ENCODE measurements at regions not wholly inside any gene's neighbourhood (a gene's known extent, or its start where the extent isn't known, plus 50 kb on each side); places are given as distances from the start of the nearest gene placed in this dataset.
A peak's percentile ranks its signal among the peaks of the same experiment; 100 is the strongest.
"Not testable (repeated sequence)": the region's sequence is repeated elsewhere in the genome, so short reads cannot be mapped to it uniquely, and the experiment has no call there.

DNA sequence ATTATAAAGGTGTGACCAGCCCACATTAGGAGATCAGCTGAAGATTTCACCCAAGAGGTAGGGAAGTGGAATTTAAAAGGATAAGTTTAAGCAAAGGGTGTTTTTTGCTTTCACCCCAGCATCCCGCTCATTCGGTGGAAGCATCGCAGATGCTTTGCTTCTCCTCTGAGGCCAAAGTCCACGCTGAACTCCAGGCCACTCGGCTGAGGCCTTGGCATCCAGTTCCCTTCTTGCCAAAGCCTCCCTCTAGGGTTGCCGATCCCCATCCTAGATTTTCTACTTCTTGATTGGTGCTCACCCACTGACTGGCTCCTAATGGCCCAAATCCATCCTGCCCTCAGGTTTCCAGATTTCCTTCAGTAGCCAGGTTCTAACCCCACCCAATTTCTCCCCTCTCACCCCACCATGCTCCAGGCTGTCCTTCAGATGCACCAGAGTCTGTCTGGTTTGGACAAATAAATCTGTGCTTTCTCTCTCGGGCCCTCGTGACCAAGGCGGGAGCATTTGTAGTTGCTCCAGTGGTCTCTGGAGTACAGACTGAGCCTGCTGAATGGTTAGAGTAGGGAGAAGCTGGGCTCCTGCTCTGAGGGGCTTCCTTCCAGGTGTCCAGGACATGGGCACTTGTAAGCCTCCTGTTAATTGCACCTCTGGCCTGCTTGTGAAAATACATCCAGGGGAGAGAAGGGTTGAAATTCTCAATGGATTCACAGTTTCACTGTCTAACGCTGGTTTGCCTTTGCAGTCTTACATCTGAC, 193.2 kb downstream of the C1orf94 start:
- no peak for DNase-seq (ENCODE audit: low spot score)

DNA sequence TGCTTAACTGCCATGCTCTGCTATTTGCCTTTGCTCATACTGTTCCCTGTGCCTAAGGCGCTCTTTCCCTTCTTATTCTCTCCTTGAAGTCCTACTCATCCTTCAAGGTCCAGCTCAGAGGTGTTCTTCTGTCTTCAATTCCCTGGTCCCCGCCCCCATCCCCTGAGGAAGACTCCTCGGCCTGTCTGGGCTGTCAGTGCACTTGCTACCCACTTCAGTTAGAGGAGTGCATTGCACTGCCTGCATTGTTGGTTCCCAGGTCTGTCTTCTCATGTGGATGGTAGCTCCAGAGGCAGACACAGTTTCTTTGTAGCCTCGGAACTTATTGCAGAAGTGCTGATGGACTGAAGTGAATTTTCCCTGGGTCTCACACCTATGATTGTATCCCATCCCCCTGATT, 194.0 kb downstream of the C1orf94 start:
- no peak for DNase-seq (ENCODE audit: low spot score)

DNA sequence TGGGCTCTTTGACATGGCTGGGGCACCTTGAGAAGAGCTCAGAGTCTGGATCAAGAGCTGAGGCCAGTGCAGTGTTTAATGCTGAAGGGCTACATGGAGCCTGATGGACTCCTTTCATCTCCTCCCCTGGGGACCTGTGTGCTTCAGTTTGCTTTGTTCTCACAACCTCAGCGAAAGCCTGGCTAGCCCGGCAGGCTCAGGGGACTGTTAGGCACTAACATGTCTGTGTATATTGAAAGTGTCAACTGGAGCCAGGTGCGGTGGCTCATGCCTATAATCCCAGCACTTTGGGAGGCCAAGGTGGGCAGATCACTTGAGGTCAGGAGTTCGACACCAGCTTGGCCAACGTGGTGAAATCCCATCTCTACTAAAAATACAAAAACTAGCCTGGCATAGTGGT, 194.5 kb downstream of the C1orf94 start:
- not testable (repeated sequence) for DNase-seq (ENCODE audit: low spot score)

DNA sequence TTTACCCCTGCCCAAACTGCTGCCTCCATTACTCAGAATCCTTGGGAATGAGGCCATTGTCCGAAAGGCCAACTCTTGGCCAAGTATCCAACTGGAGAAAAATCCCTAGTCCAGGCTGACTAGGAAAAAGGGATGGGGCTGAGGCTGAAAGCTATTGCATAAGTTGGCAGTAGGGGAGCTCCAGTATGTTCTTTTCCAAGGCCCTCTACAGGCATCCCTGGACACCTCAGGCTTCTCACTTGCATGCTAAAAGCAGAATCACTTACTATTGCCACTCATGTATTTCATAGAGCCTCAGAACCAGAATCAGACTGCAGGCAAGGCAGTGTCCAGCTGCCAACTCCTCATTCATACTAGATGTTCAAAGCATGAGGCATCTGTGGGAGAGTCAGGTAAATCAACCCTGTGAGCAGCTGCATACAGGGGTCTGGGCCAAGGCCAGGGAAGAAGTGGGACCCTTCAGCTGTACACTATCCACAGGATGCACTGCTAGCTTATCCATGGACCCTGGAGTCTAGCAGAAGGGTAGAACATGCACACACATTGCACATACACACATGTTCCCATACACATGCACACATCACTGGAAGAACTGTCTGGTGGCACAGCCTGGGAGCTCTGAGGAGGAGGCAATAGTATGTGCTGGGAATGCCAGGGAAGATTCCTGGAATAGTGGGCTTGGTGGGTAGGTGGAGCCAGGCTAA, 195.3 kb downstream of the C1orf94 start:
- DNase-seq (ENCODE audit: low spot score), result no peak

DNA sequence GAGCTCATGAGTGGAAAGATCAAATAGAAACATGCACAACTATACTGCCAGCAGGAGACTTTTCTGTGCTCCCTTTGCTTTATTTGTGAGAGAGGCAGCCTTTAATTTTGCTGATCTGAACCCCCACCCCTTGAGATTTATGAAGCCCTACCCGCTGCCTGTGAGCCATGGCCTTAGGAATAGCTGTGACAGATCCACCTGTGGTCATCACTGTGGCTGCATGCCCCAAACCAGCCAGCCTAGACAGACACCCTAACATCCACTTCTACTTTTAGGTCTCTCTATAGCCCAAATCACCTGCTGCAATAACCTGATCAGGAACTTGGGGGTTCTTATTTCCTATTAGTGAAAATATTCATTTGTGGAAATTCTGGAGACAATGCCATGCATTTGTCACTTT, 196.2 kb downstream of the C1orf94 start:
- DNase-seq (ENCODE audit: low spot score), result no peak

DNA sequence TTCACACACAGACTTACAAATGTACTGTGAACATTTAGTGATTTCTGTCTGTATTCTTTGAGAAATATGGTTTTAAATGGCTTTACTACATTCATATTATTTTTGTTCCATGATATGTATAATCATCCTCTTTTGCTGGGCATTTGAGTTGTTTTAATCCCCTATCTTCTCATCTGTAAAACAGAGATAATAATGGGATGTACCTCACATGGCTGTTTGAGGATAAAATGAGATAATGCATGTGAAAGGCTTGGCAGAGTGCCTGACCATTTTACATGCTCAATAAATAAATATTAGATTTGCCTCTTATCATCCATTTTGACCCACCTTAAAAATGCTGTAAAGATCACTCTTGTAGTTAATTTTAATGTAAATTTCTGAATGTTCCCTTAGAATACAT, 197.2 kb downstream of the C1orf94 start:
- no peak for DNase-seq (ENCODE audit: low spot score)

DNA sequence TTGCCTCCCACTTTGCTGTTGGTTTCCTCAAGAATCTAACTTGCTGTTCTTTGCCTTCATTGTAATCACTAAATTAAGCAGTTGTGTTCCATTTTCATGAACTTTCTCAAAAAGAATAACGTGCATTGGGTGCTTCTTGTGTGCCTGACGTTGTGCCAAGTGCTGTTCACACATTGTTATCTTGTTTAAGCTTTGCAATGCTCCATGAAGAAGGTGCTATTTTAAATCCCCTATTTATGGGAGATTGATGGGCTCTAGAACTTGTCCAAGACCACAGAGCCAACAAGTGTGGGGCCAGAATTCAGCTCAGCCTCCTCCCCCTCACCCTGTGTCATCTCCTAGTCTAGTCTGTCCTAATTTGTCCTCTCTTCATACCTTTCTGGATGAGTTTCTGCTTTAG, 199.8 kb downstream of the C1orf94 start:
- DNase-seq (ENCODE audit: low spot score), result no peak

DNA sequence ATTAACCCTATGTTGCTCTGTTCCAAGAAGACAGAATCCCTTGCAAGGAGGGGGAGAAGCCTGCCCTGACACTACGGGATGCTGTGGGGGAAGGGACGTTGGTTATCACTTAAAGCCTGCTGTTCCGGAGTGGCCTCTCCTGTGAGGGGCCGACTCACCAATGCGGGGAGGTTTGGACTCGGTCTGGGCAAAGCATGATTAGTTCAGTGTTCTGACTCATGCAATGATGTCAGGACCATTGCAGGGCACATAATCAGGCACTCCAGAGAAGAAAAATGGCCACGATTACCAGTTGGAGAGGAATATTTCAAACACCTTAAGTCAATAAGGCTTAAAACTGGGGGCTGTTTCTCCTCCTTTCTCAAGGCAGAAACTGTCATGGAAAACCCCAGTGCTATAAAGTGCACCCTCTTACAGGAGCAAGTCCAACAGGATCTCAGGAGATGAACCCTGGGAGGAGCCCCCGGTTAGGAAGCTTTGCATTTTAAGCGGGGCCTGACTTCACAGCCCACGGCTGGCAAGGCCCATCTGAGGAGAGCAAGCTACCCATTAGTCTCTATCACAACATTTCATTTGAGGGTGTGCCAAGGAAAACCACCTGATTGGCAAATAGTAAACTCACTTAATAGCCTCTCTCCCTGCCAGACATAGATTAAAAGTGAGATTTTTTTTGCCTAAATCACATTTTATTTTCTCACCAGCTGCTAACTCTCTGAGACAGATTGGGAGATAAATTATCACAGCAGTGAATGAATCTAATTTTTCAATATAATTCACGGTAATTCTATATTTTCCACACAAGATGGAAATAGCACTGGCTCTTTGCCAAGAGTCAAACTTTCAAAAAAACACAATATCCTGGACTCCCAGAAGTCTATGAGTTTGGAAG, 202.5 kb downstream of the C1orf94 start:
- DNase-seq (ENCODE audit: low spot score), result no peak

DNA sequence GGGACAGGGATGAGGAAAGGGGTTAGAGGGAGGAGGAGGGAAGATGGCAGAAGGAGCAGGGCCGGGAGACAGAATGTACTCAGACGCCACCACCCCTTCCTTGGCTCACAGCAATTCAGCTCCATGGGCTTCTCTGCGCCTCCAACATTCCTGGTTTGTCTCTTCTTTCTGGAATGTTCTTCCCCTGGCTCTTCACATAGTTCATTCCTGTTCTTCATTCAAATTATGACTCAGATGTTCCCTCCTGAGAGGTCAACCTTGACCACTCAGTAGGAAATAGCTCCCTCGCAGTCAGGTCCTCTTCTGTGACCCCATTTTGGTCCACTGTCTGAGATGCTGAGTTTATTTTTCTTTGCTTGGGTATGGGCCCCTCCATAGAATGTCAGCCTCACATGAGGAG, 203.2 kb downstream of the C1orf94 start:
- no peak for DNase-seq (ENCODE audit: low spot score)

DNA sequence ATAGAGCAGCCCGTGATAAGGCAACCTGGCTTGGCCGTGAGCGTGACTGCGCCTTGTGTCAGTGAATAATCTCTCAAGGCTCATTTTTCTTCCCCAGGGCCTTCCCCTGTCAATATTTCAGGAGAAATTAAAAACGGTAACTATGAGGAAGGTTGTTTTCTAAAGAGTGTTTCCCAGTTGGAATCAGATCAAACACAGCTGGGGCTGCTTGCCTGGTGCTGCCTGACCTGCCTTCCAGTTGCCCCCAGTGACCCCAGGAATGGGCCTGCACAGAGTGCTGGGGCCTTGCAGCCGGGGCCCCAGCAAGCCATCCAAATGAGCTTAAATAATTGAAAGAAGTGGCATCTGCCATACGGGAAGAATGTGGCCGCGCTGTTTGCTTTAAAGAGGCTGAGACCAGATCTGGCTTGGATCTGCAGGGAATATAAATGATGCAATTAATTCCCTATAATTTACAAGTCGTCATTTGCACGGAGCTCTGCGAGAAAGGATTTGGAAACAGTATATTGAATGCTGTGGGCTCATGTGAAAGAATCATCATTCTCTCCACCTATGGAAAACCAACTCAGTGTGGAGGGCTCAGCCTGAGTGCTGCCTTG, 203.9 kb downstream of the C1orf94 start:
- DNase-seq (ENCODE audit: low spot score), result no peak

DNA sequence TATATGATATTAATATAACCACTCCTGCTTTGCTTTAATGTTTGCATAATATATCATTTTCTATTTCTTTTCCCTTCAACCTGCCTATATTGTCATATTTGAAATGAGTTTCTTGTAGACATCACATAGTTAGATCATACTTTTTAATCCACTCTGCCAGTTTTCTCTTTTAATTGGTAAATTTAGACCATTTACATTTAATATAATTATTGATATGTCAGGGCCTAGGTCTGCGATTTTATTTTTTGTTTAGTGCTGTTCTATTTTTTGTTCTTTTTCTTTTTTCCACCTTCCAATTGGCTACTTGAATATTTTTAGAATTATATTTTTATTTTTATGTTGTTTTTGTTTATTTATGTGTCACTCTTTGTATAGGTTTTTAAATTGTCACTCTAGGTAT, 213.3 kb downstream of the C1orf94 start:
- DNase-seq (ENCODE audit: low spot score), result no peak

DNA sequence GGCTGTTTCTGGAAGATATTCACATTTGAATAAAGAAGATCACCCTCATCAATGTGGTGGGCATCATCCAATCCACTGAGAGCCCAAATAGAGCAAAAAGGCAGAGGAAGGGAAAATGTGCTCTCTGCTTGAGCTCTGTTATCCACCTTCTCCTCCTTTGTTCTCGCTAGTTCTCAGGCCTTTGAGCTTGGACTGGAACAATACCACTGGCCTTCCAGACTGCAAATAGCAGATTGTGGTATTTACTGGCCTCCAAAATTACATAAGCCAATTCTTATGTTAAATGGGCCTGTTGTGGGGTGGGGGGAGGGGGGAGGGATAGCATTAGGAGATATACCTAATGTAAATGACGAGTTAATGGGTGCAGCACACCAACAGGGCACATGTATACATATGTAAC, 219.3 kb downstream of the C1orf94 start:
- DNase-seq (ENCODE audit: low spot score), result no peak

DNA sequence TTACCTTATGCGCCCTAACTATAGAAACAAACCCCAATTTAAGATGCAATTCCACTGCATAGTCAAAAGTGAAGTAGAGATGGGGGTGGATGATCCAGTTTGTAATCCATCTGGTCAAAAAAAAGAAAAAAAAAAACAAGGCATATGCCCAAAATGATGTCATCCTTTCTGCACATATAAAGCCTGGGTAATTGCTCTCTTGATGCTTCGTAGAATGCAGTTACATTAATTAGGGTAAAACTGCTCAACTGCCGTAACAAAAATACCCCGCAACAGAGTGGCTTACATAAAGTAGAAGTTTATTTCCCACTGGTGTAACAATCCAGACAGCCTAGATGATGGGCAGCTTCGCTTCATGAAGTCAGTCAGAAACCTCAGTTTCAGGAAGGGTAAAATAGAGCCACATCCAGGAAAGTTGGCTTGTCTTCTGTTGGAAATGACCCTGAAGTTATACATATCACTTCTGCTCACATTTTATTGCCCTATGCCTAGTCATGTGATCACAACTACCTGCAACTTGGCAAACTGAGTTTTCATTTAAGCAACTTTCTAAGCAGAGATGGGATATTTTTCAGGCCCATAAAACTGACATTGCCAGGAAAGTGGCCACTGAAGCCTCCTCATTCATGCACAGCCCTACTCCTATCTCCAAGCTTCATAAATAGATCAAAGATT, 221.7 kb downstream of the C1orf94 start:
- DNase-seq (ENCODE audit: low spot score), result no peak

DNA sequence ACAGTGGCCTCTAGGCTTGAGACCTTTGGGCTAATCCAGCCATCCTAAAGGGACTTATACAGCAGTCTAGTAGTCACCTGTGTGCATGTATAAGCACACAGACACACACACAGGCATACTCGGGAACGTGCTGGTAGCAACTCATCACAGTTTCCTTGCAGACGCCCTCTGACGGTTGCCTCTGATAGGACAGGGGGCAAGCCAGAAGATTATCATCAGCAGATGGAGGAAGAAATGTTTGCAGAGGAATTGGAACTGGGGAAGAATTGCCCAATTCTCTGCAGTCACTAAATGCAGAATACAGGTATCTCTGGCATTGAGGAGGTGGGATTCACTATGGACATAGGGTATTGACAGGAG, 222.2 kb downstream of the C1orf94 start:
- no peak for DNase-seq (ENCODE audit: low spot score)

DNA sequence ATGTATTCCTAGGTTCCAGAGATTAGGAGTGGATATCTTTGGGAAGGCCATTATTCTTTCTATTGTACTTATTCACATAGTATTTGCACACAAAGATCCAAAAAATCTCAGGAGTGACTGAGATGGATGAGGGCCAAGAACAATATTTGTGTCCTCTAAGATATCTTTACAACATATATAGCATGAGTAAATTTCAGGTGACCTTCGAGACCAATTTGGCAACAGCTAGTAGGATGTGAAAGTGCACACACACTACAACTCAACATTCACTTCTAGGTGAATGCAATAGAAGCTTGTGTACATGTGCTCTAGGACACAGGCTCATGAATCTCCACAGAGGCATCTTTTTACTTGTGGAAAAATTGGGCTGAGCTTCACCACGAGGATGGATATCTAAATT, 224.0 kb downstream of the C1orf94 start:
- DNase-seq (ENCODE audit: low spot score), result no peak

DNA sequence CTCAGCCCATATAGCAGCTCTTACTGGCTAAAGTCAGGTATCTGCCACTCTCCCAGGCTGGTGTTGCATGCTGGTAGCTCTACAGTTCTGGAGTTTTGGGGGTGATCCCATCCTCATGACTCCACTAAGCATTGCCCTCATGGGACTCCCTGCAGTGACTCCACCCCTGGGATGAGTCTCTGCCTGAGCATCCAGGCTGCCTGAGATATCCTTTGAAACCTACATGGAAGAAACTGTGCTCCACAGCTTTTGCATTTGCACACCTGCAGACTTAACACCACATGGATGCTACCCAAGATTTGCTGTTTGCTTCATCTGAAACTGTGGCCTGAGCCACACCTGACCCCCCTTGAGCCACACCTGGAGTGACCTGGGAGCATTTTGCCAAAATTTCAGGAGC, 226.4 kb downstream of the C1orf94 start:
- no peak for DNase-seq (ENCODE audit: low spot score)

DNA sequence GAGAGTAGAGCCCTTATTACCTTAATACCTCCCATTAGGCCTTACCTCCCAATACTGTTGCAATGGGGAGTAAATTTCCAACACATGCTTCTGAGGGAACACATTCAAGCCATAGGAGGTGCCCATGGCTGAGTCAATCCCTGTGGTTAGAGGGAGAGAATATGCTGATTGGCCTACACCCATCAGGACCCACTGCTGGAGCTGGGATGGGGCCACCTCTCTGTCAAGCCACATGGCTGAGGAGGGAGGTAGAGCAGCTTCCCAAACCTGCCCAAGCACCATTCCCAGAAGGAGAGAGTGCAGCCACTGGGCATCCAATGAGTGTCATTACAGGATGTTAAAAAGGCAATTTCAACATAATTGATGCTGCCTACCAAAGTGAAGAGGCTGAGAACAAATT, 228.1 kb downstream of the C1orf94 start:
- no peak for DNase-seq (ENCODE audit: low spot score)

DNA sequence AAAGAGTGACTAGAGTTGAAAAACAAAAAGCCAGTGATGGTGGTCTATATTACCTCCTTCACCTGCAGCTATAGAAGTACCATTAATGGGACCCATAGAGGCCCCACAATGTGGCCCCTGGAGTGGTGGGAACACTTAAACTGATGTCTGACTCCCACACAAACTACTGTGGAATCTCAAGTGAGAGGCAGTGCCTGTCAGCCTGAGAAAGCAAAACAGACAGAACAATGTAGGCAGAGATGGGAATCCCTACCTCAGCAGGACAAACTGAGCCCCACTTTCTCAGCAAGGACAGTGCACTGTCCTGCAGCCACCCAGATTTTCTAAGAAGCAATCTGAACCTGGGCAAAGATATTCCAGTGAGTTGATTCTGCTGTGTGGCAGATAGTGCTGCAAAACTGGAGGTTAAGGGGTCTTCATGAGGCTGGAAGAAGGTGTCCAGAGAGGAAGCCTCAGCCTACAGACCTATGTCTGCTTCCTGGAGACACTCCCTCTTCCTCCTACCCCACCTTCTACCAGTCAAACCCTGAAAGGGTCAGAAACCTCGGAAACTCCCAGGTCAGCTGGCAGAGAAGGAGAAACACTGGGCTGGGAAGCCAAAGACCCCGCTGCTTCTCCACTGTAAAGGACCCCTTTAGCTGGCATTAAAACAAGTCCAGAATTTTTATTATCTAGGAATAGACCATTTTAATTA, 228.7 kb downstream of the C1orf94 start:
- no peak for DNase-seq (ENCODE audit: low spot score)

DNA sequence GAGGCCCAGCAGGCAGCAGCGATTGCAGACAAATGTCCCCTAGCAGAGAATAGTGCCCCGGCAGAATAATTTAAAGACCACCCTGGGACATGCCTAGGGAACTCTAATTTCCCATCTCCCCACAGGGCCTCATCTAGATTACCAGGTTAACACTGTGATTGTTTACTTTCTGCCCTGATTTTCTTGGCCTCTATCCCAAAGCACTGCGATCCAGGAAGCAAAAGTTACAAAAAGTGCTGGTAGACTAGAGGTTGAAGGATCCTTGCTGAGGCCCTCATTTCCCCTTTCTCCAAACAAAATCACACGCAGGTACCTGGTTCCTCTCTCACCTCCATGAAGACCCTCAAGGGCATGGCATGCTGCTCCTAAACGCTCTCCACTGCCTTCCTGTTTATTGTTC, 229.7 kb downstream of the C1orf94 start:
- no peak for DNase-seq (ENCODE audit: low spot score)

DNA sequence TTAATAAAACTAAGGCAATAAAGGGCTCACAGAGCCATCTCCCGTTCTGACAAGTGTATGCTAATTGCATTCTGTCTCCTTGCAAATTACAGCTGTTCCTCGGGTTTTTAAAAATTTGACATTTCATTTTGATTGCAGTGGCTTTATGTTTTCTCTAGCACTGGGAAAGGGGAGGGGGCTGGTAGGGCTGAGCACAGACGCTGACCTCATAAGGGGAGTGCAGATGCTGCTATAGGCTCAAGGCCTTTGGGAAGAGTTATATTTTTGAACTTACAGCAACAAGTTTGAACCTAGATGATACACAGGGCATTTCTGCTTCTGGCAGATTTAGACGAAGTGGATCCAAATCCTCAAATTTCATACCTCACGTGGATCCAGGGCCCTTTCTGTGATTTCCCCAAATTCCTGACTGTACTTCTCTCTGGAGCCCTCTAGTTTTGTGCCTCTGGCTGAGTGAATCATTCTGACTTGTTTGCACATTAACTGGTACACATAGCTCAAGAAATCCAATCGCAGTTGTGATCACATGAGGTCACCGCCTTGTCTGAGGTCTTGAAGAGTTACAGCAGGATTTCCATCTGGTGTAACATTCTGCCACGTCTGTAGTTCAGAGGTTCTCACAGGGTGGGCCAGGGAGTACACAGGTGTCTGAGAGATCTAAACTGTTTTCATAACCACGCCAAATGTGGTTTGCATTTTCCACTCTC, 230.3 kb downstream of the C1orf94 start:
- peak; percentile 28 for DNase-seq (ENCODE audit: low spot score)

DNA sequence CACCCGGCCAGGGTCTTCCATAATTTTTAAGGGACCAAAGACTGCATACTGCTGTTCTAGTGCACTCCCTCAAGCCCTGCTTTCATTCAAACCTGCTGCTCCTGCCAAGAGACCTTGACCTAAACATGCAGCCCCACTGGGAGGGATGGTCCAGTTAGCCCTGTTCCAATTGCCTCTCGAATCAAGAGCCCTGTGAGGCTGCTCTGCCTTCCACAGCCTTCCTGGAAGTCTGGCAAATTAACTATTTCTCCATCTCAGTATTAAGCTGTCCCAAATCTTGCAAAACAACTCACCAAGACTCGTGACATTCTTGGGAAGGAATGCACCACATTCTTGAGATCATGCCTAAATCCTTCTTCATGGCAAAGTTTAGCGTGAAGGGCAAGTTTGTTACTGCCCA, 231.3 kb downstream of the C1orf94 start:
- DNase-seq (ENCODE audit: low spot score), result peak; percentile 52

Data from GM03348 (cell line).